Kidney (tissue), 13 donors: ENCODE measurements at regions not wholly inside any gene's neighbourhood (a gene's known extent, or its start where the extent isn't known, plus 50 kb on each side); places are given as distances from the start of the nearest gene placed in this dataset.

Source experiments
- DNase-seq, 5 donors: peaks; one replicate each; pipeline ENCODE4 v3.0.0-alpha.2; 2013 to 2020
- FAIRE-seq: peaks from 2 replicates; lab custom pipeline; 2012; peaks lifted over from hg19 to GRCh38; lab: Jason Lieb, UNC
- H3K27ac ChIP-seq, 2 donors: one replicate each; pipeline ENCODE4 v1.7.0; 2013; ENCODE audit warnings: low read depth in 2 of 2, low read length in 2 of 2, inconsistent platforms in 1 of 2
- H3K27me3 ChIP-seq: one replicate; pipeline ENCODE4 v1.7.1; 2013; ENCODE audit warnings: low read length, inconsistent platforms; ENCODE audit not compliant: control insufficient read depth, insufficient read depth
- H3K36me3 ChIP-seq, 3 donors: one replicate each; pipeline versions ENCODE4 v1.7.0 to v1.7.1; 2013; ENCODE audit warnings: low read length in 3 of 3, control low read depth in 1 of 3, inconsistent platforms in 1 of 3; ENCODE audit not compliant: insufficient read depth in 3 of 3, control insufficient read depth in 2 of 3
- H3K4me1 ChIP-seq, 3 donors: one replicate each; pipeline versions ENCODE4 v1.7.0 to v1.7.1; 2013; ENCODE audit warnings: low read length in 3 of 3, inconsistent platforms in 1 of 3, low read depth in 1 of 3; ENCODE audit not compliant: control insufficient read depth in 2 of 3, insufficient read depth in 2 of 3
- H3K4me3 ChIP-seq, 3 donors: one replicate each; pipeline versions ENCODE4 v1.7.0 to v1.8.1; 2013; ENCODE audit warnings: low read length in 3 of 3, control low read depth in 1 of 3, inconsistent platforms in 1 of 3
- H3K9ac ChIP-seq, 3 donors: one replicate each; pipeline versions ENCODE4 v1.7.0 to v1.7.1; 2013; ENCODE audit warnings: low read length in 3 of 3, control low read depth in 1 of 3, inconsistent platforms in 1 of 3
- H3K9me3 ChIP-seq, 3 donors: one replicate each; pipeline versions ENCODE4 v1.7.0 to v1.7.1; 2013; ENCODE audit warnings: low read length in 3 of 3, control low read depth in 1 of 3, inconsistent platforms in 1 of 3; ENCODE audit not compliant: control insufficient read depth in 2 of 3, insufficient read depth in 1 of 3
- intact Hi-C: fragments of 100-400 bp; cut with DNase I; formaldehyde crosslinking; loops from one replicate; pipeline ENCODE4 v1.11.1; 2022
- TF ChIP-seq, protein P1 (sequence below): IDR thresholded peaks from 3 replicates; pipeline ENCODE4 v1.5.1; 2012; ENCODE audit warnings: mild to moderate bottlenecking, moderate library complexity, borderline replicate concordance; ENCODE audit not compliant: insufficient read depth; ENCODE audit errors: extremely low read depth
- donor health status: control.
- donor health status: control.
- donor health status: control.
- donor health status: control.
- donor health status: control.
- donor health status: DM: yes; HTN: yes; CAD: no.
- donor health status: Normal renal cell carcinoma (clear cell type).

DNA sequence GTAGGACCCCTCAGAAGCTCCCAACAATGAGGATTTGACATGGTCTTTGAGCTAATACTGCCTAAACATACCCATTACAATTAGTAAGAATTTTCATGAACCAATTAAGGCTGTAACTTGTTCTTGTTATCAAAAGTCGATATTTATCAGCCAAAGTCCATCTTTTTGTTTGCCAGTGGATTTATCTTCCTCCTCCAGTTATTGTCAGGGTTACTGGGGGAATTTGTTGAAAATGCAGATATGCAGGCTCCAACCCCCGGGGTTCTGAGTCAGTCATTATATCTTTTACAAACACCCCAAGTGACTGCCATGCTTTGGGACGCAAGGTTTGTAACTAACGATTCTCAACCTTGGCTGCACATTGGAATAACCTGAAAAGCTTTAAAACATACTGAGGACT, 338.8 kb upstream of the PPARGC1A start:
- FAIRE-seq (no peak), DNase-seq (no peak)
- TF ChIP-seq, protein P1, sequence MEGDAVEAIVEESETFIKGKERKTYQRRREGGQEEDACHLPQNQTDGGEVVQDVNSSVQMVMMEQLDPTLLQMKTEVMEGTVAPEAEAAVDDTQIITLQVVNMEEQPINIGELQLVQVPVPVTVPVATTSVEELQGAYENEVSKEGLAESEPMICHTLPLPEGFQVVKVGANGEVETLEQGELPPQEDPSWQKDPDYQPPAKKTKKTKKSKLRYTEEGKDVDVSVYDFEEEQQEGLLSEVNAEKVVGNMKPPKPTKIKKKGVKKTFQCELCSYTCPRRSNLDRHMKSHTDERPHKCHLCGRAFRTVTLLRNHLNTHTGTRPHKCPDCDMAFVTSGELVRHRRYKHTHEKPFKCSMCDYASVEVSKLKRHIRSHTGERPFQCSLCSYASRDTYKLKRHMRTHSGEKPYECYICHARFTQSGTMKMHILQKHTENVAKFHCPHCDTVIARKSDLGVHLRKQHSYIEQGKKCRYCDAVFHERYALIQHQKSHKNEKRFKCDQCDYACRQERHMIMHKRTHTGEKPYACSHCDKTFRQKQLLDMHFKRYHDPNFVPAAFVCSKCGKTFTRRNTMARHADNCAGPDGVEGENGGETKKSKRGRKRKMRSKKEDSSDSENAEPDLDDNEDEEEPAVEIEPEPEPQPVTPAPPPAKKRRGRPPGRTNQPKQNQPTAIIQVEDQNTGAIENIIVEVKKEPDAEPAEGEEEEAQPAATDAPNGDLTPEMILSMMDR = no peak
- H3K4me1 ChIP-seq = no peaks in the 10 kb centered on the region
- intact Hi-C loops = no loop called here
- no peaks in the 10 kb centered on the region for H3K36me3 ChIP-seq
- no peak overlapping the region for H3K9ac ChIP-seq
- H3K4me3 ChIP-seq = no peak overlapping the region
- H3K27ac ChIP-seq = no peak overlapping the region
- H3K9me3 ChIP-seq = no peaks in the 10 kb centered on the region
- no peaks in the 10 kb centered on the region for H3K27me3 ChIP-seq

DNA sequence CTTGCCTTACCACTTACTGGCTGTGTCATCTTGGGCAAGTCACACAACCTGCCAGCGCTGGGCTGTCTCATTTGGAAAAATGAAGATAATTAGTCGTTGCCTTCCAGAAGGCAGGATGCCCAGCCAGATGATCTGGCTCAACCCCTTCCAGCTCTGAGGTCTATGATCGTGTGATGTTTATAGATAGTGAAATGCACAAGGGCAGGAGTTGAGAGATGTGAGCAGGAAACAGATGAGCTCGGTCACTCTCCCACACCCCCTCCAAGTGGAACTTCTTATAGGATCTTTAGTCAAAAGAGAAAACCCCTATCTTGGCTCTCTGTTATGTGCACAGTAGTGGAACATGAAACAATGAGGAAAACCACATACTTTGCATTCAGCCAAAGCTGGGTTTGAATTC, 336.8 kb upstream of the PPARGC1A start:
- Histone ChIP-seq H3K27me3 (no peaks in the 10 kb centered on the region), H3K4me3 (no peak overlapping the region), H3K9me3 (no peaks in the 10 kb centered on the region), H3K4me1 (no peaks in the 10 kb centered on the region), H3K36me3 (no peaks in the 10 kb centered on the region), H3K9ac (no peak overlapping the region), H3K27ac (no peak overlapping the region)
- intact Hi-C loops = no loop called here
- TF ChIP-seq, protein P1 = no peak
- FAIRE-seq = no peak
- no peak for DNase-seq

- H3K36me3 ChIP-seq = no peaks in the 10 kb centered on the region
- no peak for DNase-seq
- intact Hi-C loops = no loop called here
- no peak for FAIRE-seq
- H3K4me3 ChIP-seq = no peak overlapping the region
- H3K4me1 ChIP-seq = no peaks in the 10 kb centered on the region
- TF ChIP-seq, protein P1 = no peak
- H3K9me3 ChIP-seq = no peaks in the 10 kb centered on the region
- H3K27ac ChIP-seq = no peak overlapping the region
- H3K27me3 ChIP-seq = no peaks in the 10 kb centered on the region
- H3K9ac ChIP-seq = no peak overlapping the region
Observed at GRCh38 chr4:24226023-24226422, 336.2 kb upstream of the PPARGC1A start.

DNA sequence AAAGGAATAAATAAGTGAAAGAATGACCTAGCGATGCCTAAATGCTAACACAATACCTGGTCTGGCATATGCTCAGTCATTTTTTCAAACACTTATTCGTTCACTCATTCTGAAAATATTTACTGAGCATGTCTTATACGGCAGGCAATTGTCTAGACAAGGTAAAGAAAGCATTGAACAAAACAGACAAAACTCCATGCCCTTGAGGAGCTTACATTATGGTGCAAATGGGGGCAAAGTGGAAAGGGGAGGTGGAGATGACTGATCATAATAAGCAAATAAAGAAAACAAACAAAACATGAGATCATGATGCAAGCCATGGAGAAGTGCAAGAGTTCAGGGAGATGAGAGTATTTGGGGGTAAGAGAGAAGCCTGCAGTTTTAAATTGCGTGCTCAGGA, 334.6 kb upstream of the PPARGC1A start:
- TF ChIP-seq, protein P1 = no peak
- intact Hi-C loops = no loop called here
- Histone ChIP-seq H3K36me3 (no peaks in the 10 kb centered on the region), H3K27ac (no peak overlapping the region), H3K4me3 (no peak overlapping the region), H3K27me3 (no peaks in the 10 kb centered on the region), H3K4me1 (no peaks in the 10 kb centered on the region), H3K9me3 (no peaks in the 10 kb centered on the region), H3K9ac (no peak overlapping the region)
- FAIRE-seq (no peak), DNase-seq (no peak)
